ENCODE measurements at regions not wholly inside any gene's neighbourhood (a gene's known extent, or its start where the extent isn't known, plus 50 kb on each side); places are given as distances from the start of the nearest gene placed in this dataset.

DNA sequence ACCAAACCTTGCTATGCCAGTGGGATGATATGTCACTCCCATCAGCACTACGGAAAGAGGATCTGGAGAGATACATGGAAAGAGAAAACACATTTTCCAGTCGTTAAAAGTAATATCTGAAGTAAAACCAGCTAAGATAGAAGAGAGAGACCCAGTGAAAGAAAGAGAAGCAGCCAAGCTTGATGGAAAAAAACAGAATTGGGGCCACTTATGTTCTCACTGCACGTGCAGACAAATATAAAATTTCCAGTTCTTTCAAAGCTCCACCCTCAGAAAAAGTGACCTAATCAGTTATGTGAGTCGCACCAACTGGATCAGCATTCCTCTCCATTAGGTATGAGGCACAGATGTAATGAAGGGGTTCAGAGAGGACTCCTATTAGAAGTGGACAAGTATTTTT lies 266.1 kb downstream of the MTERF1 start:
- TF ChIP-seq POLR2A (IDR thresholded peaks at IDR 0.05; ENCODE audit: low read length) (no peak), GATA1 (IDR thresholded peaks at IDR 0.05; ENCODE audit: low read depth, low read length) (no peak)
